GM19438 (cell line): ENCODE measurements at regions not wholly inside any gene's neighbourhood (a gene's known extent, or its start where the extent isn't known, plus 50 kb on each side); places are given as distances from the start of the nearest gene placed in this dataset.

Source experiments
- ATAC-seq: cut with Tn5 transposase; IDR thresholded peaks from one replicate; pipeline ENCODE4 v1.9.1; 2021; ENCODE audit warnings: low read depth; ENCODE audit not compliant: unreplicated experiment

GRCh38 chr10:78981257-78981969, 87.4 kb upstream of the ZMIZ1 start:
- no peak for ATAC-seq

GRCh38 chr10:78981970-78982281, 86.8 kb upstream of the ZMIZ1 start:
- ATAC-seq, result no peak

DNA sequence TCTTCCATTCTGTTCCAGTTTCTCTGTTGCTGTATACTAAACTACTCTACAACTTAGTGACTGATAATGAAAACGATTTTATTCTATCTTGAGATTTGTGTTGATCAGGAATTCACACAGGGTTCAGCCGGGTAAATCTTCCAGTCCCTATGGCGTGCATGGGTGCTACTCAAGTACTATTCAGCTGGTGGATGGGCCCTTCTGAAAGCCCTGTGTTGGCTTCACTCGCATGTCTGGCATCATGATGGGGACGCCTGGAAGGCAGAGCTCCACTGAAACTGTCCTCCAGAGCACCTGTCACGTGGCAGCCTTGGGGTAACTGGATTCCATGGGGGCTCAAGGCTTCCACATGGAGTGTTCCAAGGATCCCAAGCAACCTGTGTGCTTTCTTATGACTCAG, 86.0 kb upstream of the ZMIZ1 start:
- no peak for ATAC-seq

GRCh38 chr10:78983608-78984007, 85.2 kb upstream of the ZMIZ1 start:
- no peak for ATAC-seq

GRCh38 chr10:78985973-78986818, 82.6 kb upstream of the ZMIZ1 start:
- ATAC-seq, result no peak

- no peak for ATAC-seq
Measured at GRCh38 chr10:78991187-78991586, 77.6 kb upstream of the ZMIZ1 start.

DNA sequence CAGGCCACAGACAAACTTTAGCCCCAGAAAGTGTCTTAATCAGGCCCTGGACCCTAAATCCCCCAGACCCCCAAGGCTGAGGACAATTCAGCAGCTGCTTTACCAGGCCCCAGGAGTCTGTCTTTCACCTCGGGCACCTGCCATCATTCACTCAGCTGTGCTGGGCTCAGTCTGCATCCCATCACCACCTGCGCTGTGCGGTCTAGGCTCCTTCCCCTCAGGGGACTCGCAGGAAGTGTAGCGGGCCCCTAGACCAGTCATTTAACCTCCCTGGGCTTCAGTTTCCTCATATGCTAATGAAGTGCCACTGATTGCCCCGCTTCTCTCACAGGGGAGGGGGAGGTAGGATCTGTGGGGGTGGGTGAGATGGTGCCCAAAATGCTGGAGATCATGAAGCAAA, 76.4 kb upstream of the ZMIZ1 start:
- peak; percentile 84 for ATAC-seq

GRCh38 chr10:78993261-78993945, 75.4 kb upstream of the ZMIZ1 start:
- no peak for ATAC-seq

DNA sequence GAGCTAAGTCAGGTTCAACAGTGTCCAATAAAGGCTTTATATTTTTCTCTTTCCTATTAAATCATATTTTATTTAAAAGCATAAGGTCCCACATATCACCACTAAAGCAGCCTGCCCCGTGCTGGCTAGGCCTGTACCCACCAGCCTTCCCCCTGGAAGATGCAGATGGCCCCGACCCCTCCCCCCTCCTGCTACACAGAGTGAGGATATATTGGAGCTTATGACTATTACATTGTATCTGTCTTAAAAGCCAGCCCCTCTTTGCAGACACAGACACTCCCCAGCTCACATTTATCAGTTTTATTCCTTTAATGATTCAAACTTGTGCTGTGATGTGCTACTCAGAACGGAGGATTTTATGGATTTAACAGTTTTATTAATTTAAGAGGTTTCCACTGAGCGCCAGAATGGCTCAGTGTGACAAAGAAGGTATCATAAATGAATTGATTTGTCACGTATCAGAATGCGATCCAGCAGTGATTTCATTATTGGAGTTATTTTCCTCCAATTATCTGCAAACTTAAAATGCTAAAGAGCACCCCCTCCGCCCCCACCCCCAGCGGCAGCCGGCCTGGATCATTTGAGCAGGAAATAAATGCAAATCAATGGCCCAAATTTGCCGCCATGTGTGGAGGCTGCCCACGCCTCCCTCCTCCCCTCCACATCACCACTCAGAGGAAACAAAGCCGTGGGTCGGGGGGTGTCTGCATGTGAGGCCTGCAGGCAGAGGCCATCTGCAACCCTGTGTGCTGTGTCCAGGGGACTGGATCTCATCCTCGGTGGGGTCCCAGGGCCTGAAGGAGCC, 72.6 kb upstream of the ZMIZ1 start:
- ATAC-seq, result no peak

- no peak for ATAC-seq
Measured at GRCh38 chr10:78996792-78997129, 72.0 kb upstream of the ZMIZ1 start.

DNA sequence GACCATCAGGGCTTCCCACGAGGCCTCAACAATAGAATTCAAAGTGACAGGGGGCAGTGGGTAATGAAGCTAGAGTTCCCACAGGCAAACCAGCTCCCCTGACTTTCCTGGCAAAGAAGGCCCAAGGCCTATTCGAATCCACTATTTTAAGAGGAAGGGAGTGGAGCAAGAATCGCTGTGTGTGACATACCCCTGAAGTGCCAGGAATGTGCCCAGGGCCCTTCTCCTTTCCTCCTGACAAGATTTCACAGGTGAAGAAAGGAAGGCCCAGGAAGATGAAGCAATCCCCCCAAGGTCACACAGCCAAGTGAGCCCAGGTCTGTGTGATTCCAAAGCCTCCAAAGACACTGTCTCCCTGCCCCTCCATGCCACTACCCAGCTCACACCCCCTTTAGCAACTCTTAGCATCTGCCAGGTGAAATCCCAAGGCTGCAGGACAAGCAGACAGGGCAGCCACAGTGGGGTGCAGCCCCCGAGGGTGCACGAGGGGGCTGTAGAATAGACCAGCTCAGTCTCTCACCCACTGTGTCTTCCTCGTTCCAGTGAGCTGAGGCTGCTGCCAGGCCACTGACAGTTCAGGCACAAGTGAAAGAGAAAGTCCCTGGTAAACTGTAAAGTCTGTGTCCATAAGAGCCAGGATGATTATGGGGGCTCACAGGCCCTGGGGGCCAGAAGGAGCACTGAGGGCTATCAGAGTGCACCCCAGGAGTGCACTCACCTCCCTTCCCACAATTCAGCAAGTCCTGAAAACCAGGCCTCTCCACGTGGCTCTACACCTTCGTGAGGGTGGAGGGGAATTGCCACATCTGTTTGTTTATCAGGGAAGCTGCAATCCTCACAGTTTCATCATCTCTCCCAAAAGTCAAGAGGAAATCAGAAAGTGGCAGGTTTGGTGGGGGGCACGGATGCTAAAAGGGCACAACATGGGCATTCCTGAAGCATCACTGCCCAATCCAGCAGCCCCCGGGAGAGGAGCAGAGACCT, 70.8 kb upstream of the ZMIZ1 start:
- ATAC-seq, result no peak

- no peak for ATAC-seq
Measured at GRCh38 chr10:79001082-79001885, 67.5 kb upstream of the ZMIZ1 start.

GRCh38 chr10:79002336-79002735, 66.4 kb upstream of the ZMIZ1 start:
- ATAC-seq, result no peak

DNA sequence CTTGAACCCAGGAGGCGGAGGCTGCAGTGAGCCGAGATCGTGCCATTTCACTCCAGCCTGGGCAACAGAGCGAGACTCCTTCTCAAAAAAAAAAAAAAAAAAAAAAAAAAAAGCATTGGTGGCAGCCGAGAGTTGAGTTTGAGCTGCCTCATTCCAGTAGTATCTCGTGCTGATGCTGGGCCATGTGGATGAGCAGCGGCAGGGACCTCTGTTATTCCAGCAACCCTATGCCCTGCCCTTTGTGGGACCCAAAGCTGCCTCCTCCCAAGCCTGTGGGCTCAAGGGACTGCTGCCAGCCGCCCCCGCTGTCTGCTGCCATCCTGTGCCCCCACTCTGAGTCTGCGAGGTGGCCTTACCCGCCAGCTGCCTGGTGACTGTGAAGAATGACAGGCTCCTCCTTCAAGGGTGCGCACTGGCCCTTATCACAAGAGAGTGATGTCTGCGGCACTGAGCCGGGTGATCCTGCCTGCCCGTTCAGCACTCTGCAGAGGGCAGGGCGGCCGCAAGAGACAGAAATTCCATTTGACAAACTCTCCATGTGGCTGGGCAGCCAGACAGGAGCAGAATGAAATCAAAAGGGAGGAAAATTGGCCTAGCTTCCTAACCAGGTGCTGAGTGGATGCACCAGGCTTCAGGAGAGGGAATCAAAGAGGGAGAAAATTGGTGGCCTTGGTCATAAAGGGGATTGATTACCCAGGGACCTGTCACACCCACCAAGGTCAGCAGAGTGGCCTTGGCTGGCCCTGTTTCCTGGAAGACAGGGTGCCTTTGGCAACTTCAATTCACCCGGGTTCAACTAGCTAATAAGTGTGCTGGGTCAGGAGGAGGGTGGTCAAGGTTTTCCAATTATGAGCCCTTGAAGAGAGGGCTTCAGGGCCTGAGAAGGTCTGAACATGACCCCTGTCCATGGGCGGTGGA, 65.3 kb upstream of the ZMIZ1 start:
- no peak for ATAC-seq

DNA sequence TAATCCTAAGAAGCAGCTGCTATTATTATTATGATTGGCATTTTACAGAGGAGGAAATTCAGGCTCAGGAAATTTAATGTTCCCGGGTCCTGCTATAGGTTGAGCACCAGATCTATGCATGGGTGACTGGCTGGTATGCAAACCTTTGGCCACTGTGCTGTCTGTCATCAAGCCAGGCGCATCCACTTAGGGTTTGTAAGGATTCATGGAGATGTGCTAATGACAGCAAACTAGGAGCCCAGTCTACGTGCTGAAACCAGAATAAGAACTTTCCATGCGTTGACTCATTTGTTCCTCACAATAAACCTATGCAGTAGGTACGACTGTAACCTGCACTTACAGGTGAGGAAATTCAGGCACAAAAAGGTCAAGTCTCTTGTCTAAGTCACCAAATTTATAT, 64.5 kb upstream of the ZMIZ1 start:
- no peak for ATAC-seq

- ATAC-seq, result no peak
Measured at GRCh38 chr10:79005126-79005810, 63.5 kb upstream of the ZMIZ1 start.

DNA sequence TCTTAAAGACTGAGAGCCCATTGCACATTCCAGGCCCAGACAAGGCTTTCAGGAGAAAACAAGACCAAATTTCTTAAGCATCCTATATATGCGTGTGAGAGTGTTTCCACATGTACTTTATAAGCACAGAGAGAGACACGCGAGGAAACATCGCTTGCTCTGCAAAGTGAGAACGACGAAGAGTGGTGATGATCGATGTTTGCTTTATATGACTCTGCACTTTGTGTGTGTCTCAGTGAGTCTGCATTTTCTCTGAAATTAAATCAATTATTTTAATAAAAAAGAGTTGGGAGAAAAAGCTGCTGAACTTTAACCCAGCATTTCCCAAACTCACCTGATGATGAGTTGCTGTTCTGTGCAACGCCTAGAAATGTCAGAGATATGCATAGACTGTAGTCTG, 61.7 kb upstream of the ZMIZ1 start:
- no peak for ATAC-seq
